HG03139 (cell line): ENCODE measurements at regions not wholly inside any gene's neighbourhood (a gene's known extent, or its start where the extent isn't known, plus 50 kb on each side); places are given as distances from the start of the nearest gene placed in this dataset.
A peak's percentile ranks its signal among the peaks of the same experiment; 100 is the strongest.

ENCODE experiments used
- ATAC-seq: cut with Tn5 transposase; IDR thresholded peaks from one replicate; pipeline ENCODE4 v1.9.1; 2021; ENCODE audit not compliant: unreplicated experiment

DNA sequence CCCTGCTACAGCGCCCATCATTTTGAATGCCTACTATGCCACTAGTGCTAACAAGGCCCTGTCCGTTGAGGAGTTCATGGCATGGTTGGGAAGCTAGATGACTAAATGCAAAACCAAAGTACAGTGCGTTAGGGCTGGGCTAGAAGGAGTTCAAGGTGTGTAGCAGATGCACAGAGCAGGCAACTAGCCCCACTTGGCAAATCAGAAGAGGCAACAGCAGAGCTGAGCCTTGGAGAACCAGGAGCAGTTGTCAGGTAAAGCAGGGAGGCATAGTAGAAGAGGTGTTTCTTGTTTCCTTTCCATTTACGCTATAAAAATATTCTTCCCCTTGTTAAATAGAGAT lies 146.6 kb upstream of the CPEB2 start:
- ATAC-seq = no peak

DNA sequence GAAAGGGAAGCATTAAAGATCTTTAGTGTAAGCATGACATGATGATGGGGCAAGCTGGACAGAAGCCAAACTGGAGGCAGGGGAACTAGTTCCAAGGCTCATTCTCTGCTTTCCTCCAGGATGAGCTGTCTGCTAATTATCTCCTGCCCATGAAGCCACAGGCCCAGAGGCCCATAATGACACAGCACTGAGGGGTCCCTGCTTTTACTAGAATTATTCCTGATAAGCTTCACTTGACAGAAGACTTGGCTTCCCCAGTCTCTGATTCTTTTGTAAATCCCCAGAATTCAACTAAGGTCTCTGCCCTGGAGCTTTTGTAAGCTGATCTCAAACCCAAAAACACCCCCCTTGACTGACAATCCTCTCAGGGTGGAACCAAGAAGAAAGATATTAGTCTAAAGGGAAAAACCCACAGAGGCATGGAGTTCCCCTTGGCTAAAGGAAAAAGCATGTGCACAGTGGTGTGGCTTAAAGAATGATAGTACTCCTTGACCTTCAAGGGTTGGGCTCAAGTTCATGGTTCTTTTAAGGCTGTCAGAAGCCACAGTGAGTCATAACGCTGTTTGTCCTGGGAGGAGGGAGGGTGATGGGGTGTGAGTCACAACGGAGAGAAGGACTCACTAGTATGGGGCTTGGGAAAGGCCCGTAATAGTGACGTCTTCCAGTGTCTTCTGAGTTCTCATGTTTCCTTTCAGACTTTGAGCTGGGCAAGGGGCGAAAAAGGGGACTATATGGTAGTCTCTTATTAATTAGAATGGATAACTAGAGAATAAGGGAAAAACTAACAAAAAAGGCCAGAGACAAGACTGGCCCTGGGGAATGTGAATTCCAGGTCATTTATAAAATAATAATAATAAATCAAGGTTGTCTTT lies 146.0 kb upstream of the CPEB2 start:
- ATAC-seq = peak; percentile 88

DNA sequence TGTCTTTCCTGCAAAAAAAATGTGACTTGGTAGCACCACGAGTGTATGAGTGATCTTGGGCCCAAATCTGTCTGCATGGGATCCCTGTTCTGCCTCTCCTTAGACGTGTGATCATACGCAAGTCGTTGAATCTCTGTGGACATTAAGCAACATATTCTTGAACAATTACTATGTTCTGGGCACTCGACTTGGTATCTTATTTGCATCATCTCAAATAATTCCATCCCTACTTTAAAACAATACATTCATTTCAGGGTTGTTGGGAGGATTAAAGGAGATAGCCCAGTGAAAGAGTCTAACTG lies 145.4 kb upstream of the CPEB2 start:
- no peak for ATAC-seq

DNA sequence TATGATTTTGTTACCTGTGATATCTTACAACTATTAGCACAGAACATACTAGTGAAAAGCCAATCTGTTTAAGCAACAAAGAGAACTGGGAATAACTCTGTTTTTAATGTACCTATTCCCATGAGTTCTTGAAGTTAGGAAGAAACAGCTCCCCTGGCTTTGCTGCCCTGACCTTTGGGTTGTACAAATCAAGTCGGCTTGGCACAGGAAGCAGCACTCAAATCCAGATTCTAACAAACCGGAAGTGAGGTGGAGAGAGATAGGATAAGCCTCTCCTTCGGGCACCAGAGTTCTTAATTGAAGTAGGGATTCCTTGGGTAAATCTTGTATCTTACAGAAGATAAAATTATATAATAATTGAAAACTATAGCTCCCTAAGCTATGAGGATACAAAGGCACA lies 144.8 kb upstream of the CPEB2 start:
- ATAC-seq = no peak

DNA sequence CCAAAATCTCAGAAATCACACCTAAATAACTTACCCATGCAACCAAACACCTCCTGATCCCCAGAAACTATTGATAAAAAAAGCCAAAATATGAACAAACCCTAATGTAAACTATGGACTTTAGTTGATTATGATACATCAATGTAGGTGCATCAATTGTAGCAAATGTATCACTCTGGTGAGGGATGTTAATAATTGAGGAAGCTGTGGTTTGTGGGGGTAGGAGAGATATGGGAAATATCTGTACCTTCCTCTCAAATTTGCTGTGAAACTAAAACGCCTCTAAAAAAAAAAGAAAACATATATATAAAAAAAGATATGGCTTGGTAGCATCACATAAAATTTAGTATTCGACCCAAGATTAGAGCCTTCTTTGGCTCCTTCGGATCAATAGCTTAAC lies 144.3 kb upstream of the CPEB2 start:
- no peak for ATAC-seq

DNA sequence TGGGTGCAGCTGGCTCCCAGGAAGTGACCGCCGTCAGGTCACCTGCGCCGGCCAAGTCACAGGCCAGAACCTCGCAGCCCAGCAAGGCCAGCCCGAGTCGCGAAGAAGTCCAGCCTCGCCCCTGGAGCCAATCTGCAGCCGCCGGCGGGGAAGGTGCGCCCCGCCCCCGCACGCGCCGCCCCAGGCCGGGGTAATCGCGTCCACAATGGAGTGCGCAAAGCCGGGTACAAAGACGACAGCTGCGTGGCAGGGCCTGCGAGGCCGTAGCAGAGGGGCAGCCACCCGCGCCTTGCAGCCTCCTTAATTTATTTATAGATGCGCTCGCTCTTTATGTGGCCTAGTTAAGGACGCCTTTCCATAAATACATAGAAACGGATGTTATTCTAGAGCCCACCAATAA lies 139.4 kb upstream of the CPEB2 start:
- ATAC-seq = no peak

DNA sequence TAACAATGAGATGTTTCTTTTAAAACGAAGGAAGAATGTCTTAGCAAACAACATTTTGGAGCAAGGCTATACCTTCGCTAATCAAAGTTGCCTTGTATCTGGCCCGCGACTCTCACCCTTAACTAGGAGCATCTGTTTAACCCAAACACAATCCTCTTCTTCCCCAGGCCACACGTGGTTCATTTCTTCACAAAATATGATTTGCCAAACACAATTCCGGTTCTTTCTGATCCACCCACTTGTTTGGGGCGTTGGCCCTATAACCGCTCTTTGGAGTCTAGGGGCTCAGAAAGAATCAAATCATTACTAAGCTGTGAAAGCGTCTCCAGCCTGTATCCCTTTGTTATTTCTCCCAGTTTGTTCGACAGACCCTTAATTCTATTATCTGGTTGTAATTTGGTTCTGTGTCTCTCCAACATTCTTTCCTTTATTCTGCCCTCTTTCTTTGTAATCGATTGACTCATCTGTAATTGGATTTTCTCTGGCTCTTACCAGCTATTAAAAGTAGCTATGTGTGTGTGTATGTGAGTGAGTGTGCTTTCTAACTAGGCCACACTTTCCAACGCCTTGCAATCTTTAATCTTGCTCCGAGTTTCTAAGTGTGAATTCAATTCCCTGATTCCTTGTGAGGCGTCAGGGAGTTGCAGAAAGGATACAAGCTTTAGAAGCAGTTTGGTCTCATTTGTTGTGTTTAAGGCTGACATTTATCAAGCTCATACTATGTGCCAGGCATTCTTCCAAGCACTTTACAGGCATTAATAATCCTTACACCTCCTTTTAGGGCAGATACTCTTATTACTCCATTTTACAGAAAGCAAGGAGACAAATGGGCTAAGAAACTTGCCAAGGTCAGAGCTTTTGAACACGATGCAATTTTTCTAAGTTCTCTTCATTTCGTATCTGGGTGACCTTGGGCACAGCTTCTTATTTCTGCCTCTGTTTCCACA lies 138.6 kb upstream of the CPEB2 start:
- no peak for ATAC-seq

DNA sequence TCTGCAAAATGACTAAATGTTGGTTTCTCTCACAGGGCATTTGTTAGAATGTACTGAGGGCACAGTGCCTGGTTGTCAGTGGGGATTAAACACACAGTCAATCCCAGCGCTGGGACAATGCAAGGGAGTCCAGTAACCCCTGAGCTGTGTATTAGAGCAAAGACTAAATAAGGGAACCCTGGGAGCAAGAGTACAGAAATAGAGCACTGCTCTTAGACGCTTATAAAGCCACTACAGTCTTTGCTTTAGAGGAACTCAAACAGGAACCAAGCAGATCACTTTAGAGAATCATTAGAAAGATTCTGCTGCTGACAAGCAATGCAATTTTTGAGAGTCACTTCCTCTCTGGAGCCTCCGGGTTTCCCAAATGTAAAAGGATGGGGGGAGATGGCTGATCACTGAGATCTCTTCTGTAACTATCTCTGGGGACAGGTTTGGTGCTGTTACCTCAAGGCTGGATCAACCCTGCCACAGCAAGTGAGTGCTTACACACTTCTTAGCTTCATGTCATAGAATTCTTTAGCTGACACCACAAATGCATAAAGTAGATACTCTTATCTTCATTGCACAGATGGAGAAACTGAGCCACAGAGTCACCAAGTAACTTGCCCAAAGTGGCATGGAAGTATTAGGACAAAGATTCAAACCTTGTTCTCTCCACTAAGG lies 137.8 kb upstream of the CPEB2 start:
- no peak for ATAC-seq

DNA sequence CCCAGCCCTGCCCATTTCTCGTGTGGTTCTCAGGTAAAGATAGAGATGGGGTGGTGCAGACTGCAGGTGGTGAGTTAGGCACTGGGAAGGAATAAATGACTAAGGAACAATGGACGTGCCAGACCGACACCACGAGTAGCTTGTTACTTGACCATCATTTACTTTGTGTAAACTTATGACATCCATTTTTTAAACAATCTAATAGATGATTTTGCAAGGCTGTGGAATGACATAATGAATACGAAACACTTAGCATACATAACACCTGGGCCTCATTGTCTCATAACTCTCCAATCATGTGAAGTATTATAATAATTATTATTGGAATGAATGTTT lies 137.3 kb upstream of the CPEB2 start:
- ATAC-seq = no peak

DNA sequence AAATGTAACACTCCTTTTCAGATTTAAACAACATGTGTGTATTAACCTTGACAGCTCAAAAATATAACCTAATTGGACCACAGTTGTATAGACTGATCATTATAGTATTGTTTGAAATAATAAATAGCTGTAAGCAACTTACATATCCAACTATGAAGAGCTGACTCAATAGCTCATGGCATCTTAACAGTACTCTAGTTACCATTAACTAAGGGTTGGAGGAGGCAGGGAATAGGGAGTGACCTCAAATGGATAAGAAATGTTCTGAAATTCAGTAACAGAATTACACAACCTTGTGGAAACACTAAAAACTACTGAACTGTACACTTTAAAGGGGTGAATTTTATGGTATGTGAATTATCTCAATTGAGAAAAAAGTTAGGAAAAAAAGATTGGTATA lies 136.5 kb upstream of the CPEB2 start:
- no peak for ATAC-seq

DNA sequence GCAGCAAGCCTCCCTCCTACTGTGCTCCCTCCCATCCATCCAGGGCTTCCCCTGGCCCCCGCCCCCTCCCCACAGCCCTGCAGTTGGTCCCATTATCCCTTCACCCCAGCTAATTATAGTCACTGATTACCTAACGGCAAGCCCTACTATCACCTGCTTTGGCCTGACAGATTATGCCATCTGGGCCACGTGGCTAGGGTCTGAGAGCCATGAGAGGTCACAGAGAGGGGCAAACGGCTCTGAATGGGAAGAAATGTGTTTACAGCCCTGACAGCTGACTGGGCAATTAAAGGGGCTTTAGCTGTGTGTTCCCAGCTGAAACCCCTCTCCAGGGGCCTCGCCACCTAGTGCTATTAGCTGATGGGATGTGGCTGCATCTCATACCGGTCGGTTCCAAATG lies 134.4 kb upstream of the CPEB2 start:
- no peak for ATAC-seq

DNA sequence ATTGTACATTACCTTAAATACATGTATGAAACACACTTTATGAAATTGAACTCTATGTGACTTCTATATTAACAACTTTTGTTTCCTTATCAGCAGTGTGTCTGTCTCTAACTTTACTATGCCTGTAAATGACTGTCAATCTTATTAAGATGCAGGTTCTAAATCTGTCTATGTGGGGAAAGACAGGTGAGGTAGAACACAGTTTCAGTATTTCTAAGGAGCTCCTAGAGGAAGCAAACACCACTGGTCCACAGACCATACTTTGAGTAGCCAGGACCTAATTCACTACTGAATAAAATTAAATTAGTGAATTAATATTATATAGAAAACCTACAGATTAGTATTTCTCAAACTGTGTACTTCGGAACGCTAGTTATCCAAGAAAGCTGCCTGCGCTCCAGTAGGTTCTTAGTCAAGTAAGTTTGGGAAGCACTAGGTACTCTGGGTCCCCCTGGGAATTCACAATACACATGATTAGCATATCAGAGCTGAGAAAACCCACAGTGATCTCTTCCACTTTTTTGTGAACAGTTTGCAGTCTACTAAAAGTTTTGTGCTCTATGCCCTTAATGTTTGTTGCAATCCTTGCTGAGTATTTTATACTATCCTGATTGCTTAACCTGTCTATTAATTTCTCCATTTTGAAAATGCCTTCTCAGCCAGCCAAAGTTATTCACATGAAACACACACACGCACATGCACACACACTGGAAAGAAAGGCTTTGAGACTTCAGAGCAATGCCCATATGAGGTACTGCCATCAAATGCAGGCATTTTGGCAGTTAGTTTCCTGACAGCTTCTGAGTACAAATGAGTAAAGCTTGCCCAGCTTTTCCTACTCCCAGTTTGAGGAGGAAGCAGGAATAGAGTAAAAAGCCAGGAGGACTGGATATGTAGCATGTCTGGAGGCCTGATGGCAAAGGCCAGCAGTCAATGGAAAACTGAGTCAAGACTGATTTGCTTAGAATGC lies 133.6 kb upstream of the CPEB2 start:
- no peak for ATAC-seq

DNA sequence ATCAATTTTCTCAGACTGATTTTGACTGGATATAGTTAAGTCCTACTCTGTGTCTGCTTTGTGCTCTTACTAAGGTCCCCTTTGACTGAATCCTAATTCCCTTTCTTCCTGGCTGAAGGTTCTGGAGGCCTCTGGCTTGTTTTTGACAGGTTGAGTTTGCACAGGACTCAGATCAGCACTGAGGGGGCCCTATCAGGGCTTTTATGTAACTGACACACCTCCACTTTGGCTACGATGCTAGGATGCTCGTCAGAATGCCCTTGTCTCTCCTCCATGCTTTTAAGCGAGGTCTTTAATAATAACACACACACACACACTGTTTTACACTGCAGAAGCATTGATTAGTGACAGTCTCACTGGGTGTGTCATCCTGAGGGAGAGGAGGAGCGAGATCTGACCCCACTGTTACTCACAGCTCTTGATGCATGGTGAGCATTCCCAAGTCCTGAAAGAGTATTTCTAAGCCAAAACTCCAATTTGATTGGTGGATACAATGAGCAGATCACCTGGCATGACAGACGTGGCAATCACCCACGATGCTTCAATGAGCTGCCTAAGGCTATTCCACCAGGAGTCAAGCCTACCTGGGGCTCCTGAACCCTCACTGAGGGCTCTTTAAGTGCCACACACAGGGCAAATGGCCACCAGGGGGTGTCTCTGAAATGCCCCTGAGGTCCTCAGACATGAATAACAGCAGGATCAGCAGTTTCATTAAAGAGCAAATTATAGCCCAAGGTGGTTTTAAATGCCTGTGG lies 130.4 kb upstream of the CPEB2 start:
- no peak for ATAC-seq

DNA sequence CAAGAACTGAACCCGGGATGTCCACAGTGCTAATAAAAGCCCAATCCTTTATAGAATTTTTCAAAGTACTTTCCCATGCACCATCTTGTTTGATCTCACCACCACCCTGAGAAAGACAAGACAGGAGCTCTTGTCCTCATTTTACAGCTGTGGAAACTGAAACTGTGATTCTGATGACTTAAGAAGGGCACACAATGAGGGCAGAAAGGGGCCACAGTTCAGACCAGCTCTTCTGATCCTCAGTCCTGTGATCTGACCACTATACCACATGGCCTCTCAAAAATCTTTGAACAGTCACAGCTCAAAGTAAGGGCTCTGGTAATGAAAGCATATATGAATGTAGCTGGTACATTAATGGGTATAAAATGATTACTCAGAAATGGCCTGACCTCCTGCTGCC lies 127.3 kb upstream of the CPEB2 start:
- ATAC-seq = peak; percentile 44

DNA sequence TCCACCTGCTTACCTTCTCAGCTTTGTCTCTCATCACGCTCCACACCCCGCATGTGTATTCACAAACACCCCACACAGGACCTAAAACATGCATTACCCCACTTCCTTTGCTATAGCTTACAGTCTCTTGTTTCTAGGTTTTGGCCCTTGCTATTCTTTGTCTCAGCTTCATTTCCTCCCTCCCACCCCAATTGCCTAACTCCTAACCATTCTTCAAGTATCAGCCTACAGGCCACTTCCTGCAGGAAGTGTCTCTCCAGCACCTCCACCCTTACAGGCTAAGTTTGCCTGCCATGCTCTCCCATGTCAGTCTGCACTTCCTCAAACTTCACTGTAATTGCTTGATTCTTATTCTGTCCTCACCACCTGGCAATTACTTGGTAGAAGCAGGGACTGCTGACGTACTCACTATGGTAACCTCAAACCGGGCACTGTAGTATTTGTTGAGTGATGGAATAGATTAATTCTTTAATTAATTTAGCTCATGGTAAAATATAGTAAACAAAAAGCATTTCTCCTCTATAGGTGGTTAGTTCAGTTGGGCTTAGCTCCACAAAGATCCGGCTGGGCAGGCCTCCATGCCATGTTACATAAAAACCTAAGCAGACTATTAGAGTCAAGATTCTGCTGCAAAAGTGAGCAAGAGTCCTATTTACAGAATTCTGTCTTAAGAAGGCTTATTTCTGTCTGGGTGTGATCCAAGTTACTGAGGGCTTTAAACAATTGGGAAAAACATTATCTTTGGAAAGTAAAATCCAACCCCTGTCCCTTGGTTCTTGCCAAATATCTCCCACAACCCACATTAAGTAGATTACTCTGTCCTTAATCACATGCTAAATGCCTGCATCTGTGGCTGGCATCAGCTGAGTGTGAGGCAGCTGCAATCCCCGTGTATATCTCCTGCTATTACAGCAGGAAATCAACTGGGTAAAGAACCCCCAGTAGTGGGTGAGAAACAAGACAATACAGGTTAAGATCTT lies 124.7 kb upstream of the CPEB2 start:
- ATAC-seq = peak; percentile 72

DNA sequence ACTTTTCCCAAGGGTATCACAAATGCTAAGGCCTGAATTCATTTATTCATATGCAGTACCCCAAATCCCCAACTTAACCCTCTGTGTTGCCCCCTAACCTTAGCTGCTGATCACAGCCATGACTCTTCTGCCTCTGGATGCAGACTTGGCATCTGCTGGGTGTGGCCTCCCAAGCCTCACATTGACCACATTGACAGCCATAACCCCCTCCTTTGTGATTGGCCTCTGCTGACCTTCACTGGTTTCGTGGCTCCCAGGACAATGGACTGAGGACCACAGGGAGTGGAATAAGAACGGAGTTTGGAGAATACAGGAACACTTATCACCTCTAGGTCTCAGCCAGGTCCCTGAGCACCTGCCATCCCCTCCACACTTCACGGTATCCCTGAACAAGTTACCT lies 123.6 kb upstream of the CPEB2 start:
- no peak for ATAC-seq

DNA sequence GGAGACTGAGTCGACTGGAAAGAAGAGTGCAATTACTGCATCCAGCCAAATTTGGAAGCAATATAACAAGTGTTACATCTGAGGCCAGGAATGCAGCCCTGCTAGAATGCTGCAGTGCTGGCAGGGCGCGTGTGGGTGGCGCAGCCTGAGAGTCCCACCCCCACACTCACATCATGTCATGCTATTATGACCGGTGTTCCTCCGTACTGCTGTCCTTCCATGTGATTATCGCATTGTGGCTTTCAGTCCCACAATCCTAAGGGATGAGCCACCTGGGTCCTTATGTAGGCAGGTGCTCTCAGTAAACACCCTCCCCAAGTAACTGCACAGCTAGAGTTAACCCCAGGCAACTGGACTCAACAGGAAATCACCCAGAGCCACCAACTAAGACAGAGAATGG lies 122.6 kb upstream of the CPEB2 start:
- ATAC-seq = no peak

DNA sequence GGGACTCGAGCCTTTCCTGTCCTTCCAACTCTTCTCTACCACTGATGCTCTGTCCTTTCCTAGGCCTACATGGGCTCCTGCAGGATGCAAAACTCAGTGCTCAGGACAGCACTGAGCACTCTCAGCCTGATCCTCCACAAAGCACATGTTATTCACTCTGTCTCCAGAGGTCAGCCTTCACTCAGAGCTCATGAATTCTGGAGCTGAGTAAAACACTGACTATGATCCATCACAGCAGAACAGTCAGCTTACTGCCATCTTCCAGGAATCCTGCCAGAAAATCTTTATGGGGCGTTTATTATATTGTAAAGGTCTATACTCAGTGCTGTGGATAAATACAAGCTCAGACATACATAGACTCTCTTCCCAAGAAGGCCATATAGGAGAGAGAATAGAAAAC lies 121.5 kb upstream of the CPEB2 start:
- no peak for ATAC-seq

DNA sequence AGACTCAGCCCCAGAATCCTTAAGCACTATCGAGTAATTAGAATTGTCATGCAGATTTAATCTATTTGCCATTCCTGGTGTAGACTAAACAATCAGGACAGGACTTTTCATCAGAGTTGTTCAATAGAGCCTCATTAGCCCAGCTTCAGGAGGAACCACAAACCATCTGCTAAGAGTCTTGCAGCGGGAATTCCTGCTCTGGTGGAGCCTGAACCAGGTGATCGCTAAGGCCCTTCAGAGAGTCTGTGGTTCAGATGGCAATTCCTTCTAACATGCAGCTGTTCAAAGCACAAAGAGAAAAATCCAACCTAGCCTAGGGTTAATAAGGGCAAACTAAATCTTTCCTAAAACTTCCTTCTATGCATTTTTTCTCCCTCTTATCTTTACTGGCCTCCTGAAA lies 119.1 kb upstream of the CPEB2 start:
- no peak for ATAC-seq
